GM13977 (cell line): ENCODE measurements at regions not wholly inside any gene's neighbourhood (a gene's known extent, or its start where the extent isn't known, plus 50 kb on each side); places are given as distances from the start of the nearest gene placed in this dataset.

Source experiments
- DNase-seq: peaks from one replicate; pipeline ENCODE4 v3.0.0; 2012; ENCODE audit warnings: low spot score
- CTCF ChIP-seq: IDR thresholded peaks from 2 replicates; pipeline ENCODE4 v1.5.1; 2012; ENCODE audit warnings: mild to moderate bottlenecking, control low read depth; ENCODE audit not compliant: insufficient read depth; ENCODE audit errors: extremely low read depth, missing control alignments
- in situ Hi-C: fragments of 300-500 bp; cut with MboI; formaldehyde crosslinking; loops from one replicate; pipeline ENCODE4 v1.12.0; 2022; ENCODE audit warnings: low sequenced_read_pairs, low pct_unique_long_range_greater_than_20kb, mixed read lengths, inconsistent platforms; ENCODE audit not compliant: unreplicated experiment

GRCh38 chr10:120270906-120271305, 186.1 kb upstream of the PLPP4 start:
- in situ Hi-C loops: no loop called here
- no peak for DNase-seq
- TF ChIP-seq CTCF: no peak

DNA sequence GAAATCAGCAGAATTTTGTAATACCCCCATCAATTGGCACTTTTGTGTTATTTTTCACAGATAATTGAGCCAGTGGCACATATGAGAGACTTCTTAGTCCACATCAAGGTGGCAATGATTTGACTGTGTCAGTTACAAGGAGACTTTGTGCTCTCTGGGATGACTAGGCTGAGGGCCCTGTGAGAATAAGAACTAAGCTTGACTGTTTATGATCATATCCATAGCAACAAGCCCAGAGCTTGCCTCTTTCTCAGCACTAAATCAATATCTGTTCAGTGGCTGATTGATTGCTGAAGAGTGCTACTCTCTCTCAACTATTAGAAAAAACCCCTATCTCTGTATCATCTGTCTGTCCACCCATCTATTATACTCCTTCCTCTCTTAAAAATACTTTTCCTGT, 185.3 kb upstream of the PLPP4 start:
- DNase-seq: no peak
- in situ Hi-C loops: no loop called here
- no peak for TF ChIP-seq CTCF

- TF ChIP-seq CTCF: no peak
- no peak for DNase-seq
- in situ Hi-C loops: no loop called here
Observed at GRCh38 chr10:120272350-120272749, 184.7 kb upstream of the PLPP4 start.

DNA sequence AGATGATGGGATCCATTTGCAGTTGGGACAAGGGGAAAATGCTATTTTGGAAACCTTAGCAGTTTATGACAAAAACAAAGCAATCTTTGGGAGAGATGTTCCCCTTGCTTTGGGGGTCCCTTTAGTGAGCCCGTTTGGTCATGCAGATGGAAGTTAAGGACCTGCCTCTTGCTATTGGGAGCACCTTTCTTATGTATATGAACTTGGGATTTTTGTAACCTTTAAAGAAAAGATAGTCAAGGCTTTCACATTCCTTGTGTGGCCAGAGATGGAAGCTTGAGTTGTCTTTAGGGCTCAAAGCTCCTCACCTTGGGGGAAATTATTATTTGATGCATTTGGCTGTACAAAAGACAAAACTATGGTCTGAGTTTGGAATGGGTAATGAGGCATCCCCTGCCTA, 179.0 kb upstream of the PLPP4 start:
- no peak for TF ChIP-seq CTCF
- no peak for DNase-seq
- in situ Hi-C loops: no loop called here

DNA sequence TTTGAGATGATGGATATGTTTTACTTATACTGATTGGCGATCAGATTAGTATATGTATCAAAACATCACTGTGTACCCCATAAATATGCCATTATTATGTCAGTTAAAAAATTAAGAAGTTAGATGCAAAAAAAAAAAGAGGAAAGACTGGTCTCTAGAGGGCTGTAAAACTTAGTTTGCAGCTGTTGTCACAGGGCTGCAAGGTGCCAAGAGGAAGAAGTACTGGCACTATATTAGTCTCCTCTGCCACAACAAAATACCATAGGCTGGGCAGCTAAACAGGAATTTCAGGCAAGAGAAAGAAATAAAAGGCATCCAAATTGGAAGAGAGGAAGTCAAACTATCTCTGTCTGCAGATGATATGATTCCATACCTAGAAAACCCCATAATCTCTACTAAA, 177.8 kb upstream of the PLPP4 start:
- DNase-seq: no peak
- in situ Hi-C loops: no loop called here
- no peak for TF ChIP-seq CTCF

DNA sequence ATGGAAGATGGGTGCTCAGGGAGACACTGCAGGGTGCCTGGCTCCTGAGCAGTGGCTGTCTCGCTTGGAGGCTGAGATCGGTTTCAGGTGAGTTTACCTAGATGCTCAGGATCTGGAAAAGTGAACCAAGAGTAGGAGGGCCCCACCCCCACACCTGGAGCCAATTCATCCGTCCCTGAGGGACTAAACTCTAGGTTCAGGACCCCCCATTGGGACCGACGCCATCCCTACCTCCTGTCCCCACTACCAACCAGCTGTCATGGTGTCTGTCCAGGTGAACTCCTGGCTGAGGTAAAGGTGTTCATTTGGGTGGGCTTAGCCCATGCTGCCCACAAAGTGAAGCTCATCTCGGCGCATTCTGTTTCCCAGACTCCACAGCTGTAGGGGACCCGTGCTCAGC, 174.6 kb upstream of the PLPP4 start:
- in situ Hi-C loops: no loop called here
- no peak for DNase-seq
- no peak for TF ChIP-seq CTCF
